Caco-2 (cell line): ENCODE measurements at regions not wholly inside any gene's neighbourhood (a gene's known extent, or its start where the extent isn't known, plus 50 kb on each side); places are given as distances from the start of the nearest gene placed in this dataset.

ENCODE experiments used
- BruUV-seq: library from RNA; stranded (reverse); fragments of 400-500 nt; replicated peaks from 2 replicates; lab custom pipeline; 2021; lab: Mats Ljungman, UMichigan
- CTCF ChIA-PET: fragments of 300-600 bp; sonication (Branson Sonifier 250); formaldehyde crosslinking; loops from one replicate; lab custom pipeline; 2022; ENCODE audit warnings: antibody characterized with exemption; lab: Charles Lee
- POLR2A ChIA-PET: fragments of 300-600 bp; sonication (Branson Sonifier 250); formaldehyde crosslinking; loops from one replicate; lab custom pipeline; 2022; ENCODE audit warnings: antibody characterized with exemption; lab: Charles Lee
- DNase-seq, 2 experiments: peaks; one replicate each; pipeline versions ENCODE4 v3.0.0 to v3.0.0-alpha.2; 2020 to 2022
- H3K27me3 ChIP-seq: replicated peaks from 2 replicates; pipeline ENCODE4 v1.6.0; 2011; ENCODE audit warnings: low read length; ENCODE audit not compliant: control insufficient read depth, insufficient read depth
- H3K36me3 ChIP-seq: 2 replicates; pipeline ENCODE4 v1.5.1; 2011; ENCODE audit warnings: low read length; ENCODE audit not compliant: control insufficient read depth, insufficient read depth
- H3K4me1 ChIP-seq: fragments of 250-450 bp; sonication (Bioruptor Pico); 2 replicates; pipeline ENCODE4 v1.5.1; 2020; ENCODE audit warnings: mild to moderate bottlenecking
- H3K4me3 ChIP-seq: 2 replicates; pipeline ENCODE4 v1.5.1; 2011; ENCODE audit warnings: low read depth, mild to moderate bottlenecking, control low read depth, low read length
- H3K9me3 ChIP-seq: fragments of 250-450 bp; sonication (Bioruptor Pico); 2 replicates; pipeline ENCODE4 v1.5.1; 2020; ENCODE audit warnings: mild to moderate bottlenecking, moderate library complexity
- H3K27ac Mint-ChIP-seq: one replicate; pipeline ENCODE4 v1.8.0; 2022; ENCODE audit warnings: mixed read lengths; ENCODE audit not compliant: unreplicated experiment
- H3K27me3 Mint-ChIP-seq: one replicate; pipeline ENCODE4 v1.8.0; 2022; ENCODE audit warnings: mixed read lengths; ENCODE audit not compliant: insufficient read depth, unreplicated experiment
- H3K36me3 Mint-ChIP-seq: one replicate; pipeline ENCODE4 v1.8.0; 2022; ENCODE audit warnings: mild to moderate bottlenecking, mixed read lengths; ENCODE audit not compliant: insufficient read depth, unreplicated experiment
- H3K4me1 Mint-ChIP-seq: one replicate; pipeline ENCODE4 v1.8.0; 2022; ENCODE audit warnings: low read depth, mixed read lengths; ENCODE audit not compliant: unreplicated experiment
- H3K4me3 Mint-ChIP-seq: one replicate; pipeline ENCODE4 v1.8.0; 2022; ENCODE audit warnings: mild to moderate bottlenecking, moderate library complexity, mixed read lengths; ENCODE audit not compliant: unreplicated experiment
- H3K9me3 Mint-ChIP-seq: one replicate; pipeline ENCODE4 v1.8.0; 2022; ENCODE audit warnings: mixed read lengths; ENCODE audit not compliant: unreplicated experiment
- CTCF ChIP-seq, 2 experiments: fragments of 200-600 bp in 1 of 2; IDR thresholded peaks; 1 replicate in 1 of 2; 2 replicates in 1 of 2; pipeline versions ENCODE4 v1.5.1 to v1.8.0; 2011 to 2022; ENCODE audit warnings: antibody characterized with exemption in 1 of 2, control low read depth in 1 of 2, inconsistent platforms in 1 of 2, low read depth in 1 of 2, low read length in 1 of 2, mild to moderate bottlenecking in 1 of 2, moderate library complexity in 1 of 2; ENCODE audit not compliant: insufficient read depth in 1 of 2, severe bottlenecking in 1 of 2, unreplicated experiment in 1 of 2
- intact Hi-C: fragments of 100-400 bp; cut with micrococcal nuclease; formaldehyde crosslinking; loops from one replicate; pipeline ENCODE4 v1.10.0; 2022; ENCODE audit not compliant: unreplicated experiment

GRCh38 chr3:106135451-106136160 lies 266.8 kb upstream of the CBLB start:
- peaks cover 12% of the 10 kb centered on the region for H3K4me1 Mint-ChIP-seq
- no peak overlapping the region for H3K27ac Mint-ChIP-seq
- peaks cover 14% of the 10 kb centered on the region for H3K4me1 ChIP-seq

GRCh38 chr3:106139826-106140225 lies 271.0 kb upstream of the CBLB start:
- intact Hi-C loops: loop anchor here (1.0 to 5.0 kb wide), 4 partner anchors 17 to 271 kb away; partner anchors contain the start of gene CBLB
- DNase-seq: no peak
- Mint-ChIP-seq H3K4me1 (peaks cover 17% of the 10 kb centered on the region), H3K9me3 (peaks cover 21% of the 10 kb centered on the region), H3K36me3 (no peaks in the 10 kb centered on the region), H3K4me3 (peak overlapping the region; percentile 2), H3K27ac (peak overlapping the region; percentile 18), H3K27me3 (no peaks in the 10 kb centered on the region)
- no peak for TF ChIP-seq CTCF (IDR thresholded peaks at IDR 0.05; ENCODE audit: insufficient read depth in 1 of 2, low read depth in 1 of 2, low read length in 1 of 2, severe bottlenecking in 1 of 2, unreplicated experiment in 1 of 2)
- Histone ChIP-seq H3K27me3 (no peaks in the 10 kb centered on the region), H3K4me3 (no peak overlapping the region), H3K4me1 (peaks cover 21% of the 10 kb centered on the region), H3K9me3 (no peaks in the 10 kb centered on the region), H3K36me3 (no peaks in the 10 kb centered on the region)
- CTCF ChIA-PET: no interaction called here
- BruUV-seq: no TSS peak
- POLR2A ChIA-PET: no interaction called here

More at GRCh38 chr3:106135451-106136160, 266.8 kb upstream of the CBLB start:
- Mint-ChIP-seq H3K36me3 (no peaks in the 10 kb centered on the region), H3K27me3 (no peaks in the 10 kb centered on the region), H3K4me3 (no peak overlapping the region), H3K9me3 (peaks cover 11% of the 10 kb centered on the region)
- Histone ChIP-seq H3K4me3 (no peak overlapping the region), H3K27me3 (no peaks in the 10 kb centered on the region), H3K36me3 (no peaks in the 10 kb centered on the region), H3K9me3 (no peaks in the 10 kb centered on the region)
- POLR2A ChIA-PET: no interaction called here
- CTCF ChIA-PET: no interaction called here
- no peak for DNase-seq
- intact Hi-C loops: no loop called here
- no TSS peak for BruUV-seq
- no peak for TF ChIP-seq CTCF (IDR thresholded peaks at IDR 0.05; ENCODE audit: insufficient read depth in 1 of 2, low read depth in 1 of 2, low read length in 1 of 2, severe bottlenecking in 1 of 2, unreplicated experiment in 1 of 2)

GRCh38 chr3:106140431-106140830 lies 271.6 kb upstream of the CBLB start:
- ChIA-PET CTCF (no interaction called here), POLR2A (no interaction called here)
- Histone ChIP-seq H3K27me3 (no peaks in the 10 kb centered on the region), H3K4me1 (peaks cover 21% of the 10 kb centered on the region), H3K9me3 (no peaks in the 10 kb centered on the region), H3K4me3 (no peak overlapping the region), H3K36me3 (no peaks in the 10 kb centered on the region)
- Mint-ChIP-seq H3K4me1 (peaks cover 17% of the 10 kb centered on the region), H3K4me3 (peak overlapping the region; percentile 2), H3K27me3 (no peaks in the 10 kb centered on the region), H3K27ac (peak overlapping the region; percentile 18), H3K9me3 (peaks cover 21% of the 10 kb centered on the region), H3K36me3 (no peaks in the 10 kb centered on the region)
- no TSS peak for BruUV-seq
- DNase-seq: peak in 1 of 2 experiments; percentile 66
- intact Hi-C loops: loop anchor here (1.0 to 5.0 kb wide), 4 partner anchors 17 to 271 kb away; partner anchors contain the start of gene CBLB
- no peak for TF ChIP-seq CTCF (IDR thresholded peaks at IDR 0.05; ENCODE audit: insufficient read depth in 1 of 2, low read depth in 1 of 2, low read length in 1 of 2, severe bottlenecking in 1 of 2, unreplicated experiment in 1 of 2)
